GM12878 (cell line): ENCODE measurements at regions not wholly inside any gene's neighbourhood (a gene's known extent, or its start where the extent isn't known, plus 50 kb on each side); places are given as distances from the start of the nearest gene placed in this dataset.

ENCODE experiments used
- ATF3 ChIP-seq: IDR thresholded peaks from 2 replicates; pipeline ENCODE4 v1.6.1; 2011; ENCODE audit warnings: low read depth, mild to moderate bottlenecking, low read length, moderate library complexity, borderline replicate concordance; ENCODE audit errors: extremely low read depth
- CTCF ChIP-seq, 3 experiments: IDR thresholded peaks in 2 of 3; conservative IDR thresholded peaks in 1 of 3; 2 replicates each; pipeline ENCODE4 v1.5.1; 2011; ENCODE audit warnings: low read depth in 3 of 3, low read length in 3 of 3, mild to moderate bottlenecking in 3 of 3, control low read depth in 2 of 3, moderate library complexity in 2 of 3, inconsistent platforms in 1 of 3, mixed read lengths in 1 of 3; ENCODE audit not compliant: control insufficient read depth in 2 of 3, insufficient read depth in 1 of 3; ENCODE audit errors: extremely low read depth in 1 of 3
- E2F4 ChIP-seq: IDR thresholded peaks from 2 replicates; pipeline ENCODE4 v1.6.1; 2012; ENCODE audit warnings: low read depth, low read length, improper control_type of control experiment
- ESRRA ChIP-seq: IDR thresholded peaks from 2 replicates; pipeline ENCODE4 v1.6.1; 2012; ENCODE audit warnings: mild to moderate bottlenecking, low read length, improper control_type of control experiment
- IRF3 ChIP-seq: fragments of 450-650 bp; IDR thresholded peaks from 2 replicates; pipeline ENCODE4 v1.6.1; 2014; ENCODE audit warnings: mild to moderate bottlenecking
- NR2C2 ChIP-seq: IDR thresholded peaks from 2 replicates; pipeline ENCODE4 v1.6.1; 2011; ENCODE audit warnings: borderline replicate concordance, low read depth; ENCODE audit not compliant: control insufficient read depth, insufficient read length
- PAX8 ChIP-seq: fragments of 450-650 bp; IDR thresholded peaks from 2 replicates; pipeline ENCODE4 v1.6.1; 2017; ENCODE audit warnings: mild to moderate bottlenecking, moderate library complexity
- POLR2A ChIP-seq: IDR thresholded peaks from 2 replicates; pipeline ENCODE4 v1.6.1; 2011; ENCODE audit warnings: low read depth, mild to moderate bottlenecking, low read length
- TAF1 ChIP-seq: IDR thresholded peaks from 2 replicates; pipeline ENCODE4 v1.6.1; 2011; ENCODE audit warnings: mild to moderate bottlenecking, low read depth, low read length, borderline replicate concordance

- TF ChIP-seq E2F4, result no peak
- TF ChIP-seq NR2C2, result no peak
- no peak for TF ChIP-seq TAF1
- TF ChIP-seq POLR2A, result no peak
- TF ChIP-seq CTCF (IDR thresholded peaks at IDR 0.05 in 2 of 3, conservative IDR thresholded peaks at IDR 0.05 in 1 of 3; ENCODE audit: control insufficient read depth in 2 of 3, extremely low read depth in 1 of 3, insufficient read depth in 1 of 3, low read depth in 3 of 3, low read length in 3 of 3), result no peak
- no peak for TF ChIP-seq IRF3
- no peak for TF ChIP-seq ATF3
- no peak for TF ChIP-seq PAX8
- TF ChIP-seq ESRRA, result no peak
Measured at GRCh38 chr3:31009881-31010280, 115.4 kb upstream of the GADL1 start.
